ENCODE measurements at regions not wholly inside any gene's neighbourhood (a gene's known extent, or its start where the extent isn't known, plus 50 kb on each side); places are given as distances from the start of the nearest gene placed in this dataset.

- Histone ChIP-seq H3K9me2 (ENCODE audit: low read depth, low read length) (no peaks in the 10 kb centered on the region), H3F3A (ENCODE audit: insufficient read depth, low read length) (no peaks in the 10 kb centered on the region), H3K27me3 (ENCODE audit: insufficient read depth, low read length) (no peaks in the 10 kb centered on the region), H3K27ac (ENCODE audit: low read depth, low read length, poor library complexity, severe bottlenecking) (no peak overlapping the region), H3K36me3 (ENCODE audit: insufficient read depth, low read length) (no peaks in the 10 kb centered on the region), H3K4me3 (ENCODE audit: low read depth, low read length, poor library complexity, severe bottlenecking) (no peak overlapping the region), H3K9me3 (ENCODE audit: low read length) (no peaks in the 10 kb centered on the region), H2AFZ (ENCODE audit: low read length) (no peak overlapping the region), H3K4me2 (ENCODE audit: low read length) (no peak overlapping the region), H3K4me1 (ENCODE audit: insufficient read depth, low read length, severe bottlenecking) (no peaks in the 10 kb centered on the region), H3K9ac (ENCODE audit: low read length) (no peak overlapping the region), H3K79me2 (ENCODE audit: insufficient read depth, low read length) (no peaks in the 10 kb centered on the region), H4K20me1 (ENCODE audit: insufficient read depth, low read length) (no peaks in the 10 kb centered on the region)
- no peak for TF ChIP-seq EZH2 (IDR thresholded peaks at IDR 0.05; ENCODE audit: borderline replicate concordance, low read length)
- TF ChIP-seq, protein P1, sequence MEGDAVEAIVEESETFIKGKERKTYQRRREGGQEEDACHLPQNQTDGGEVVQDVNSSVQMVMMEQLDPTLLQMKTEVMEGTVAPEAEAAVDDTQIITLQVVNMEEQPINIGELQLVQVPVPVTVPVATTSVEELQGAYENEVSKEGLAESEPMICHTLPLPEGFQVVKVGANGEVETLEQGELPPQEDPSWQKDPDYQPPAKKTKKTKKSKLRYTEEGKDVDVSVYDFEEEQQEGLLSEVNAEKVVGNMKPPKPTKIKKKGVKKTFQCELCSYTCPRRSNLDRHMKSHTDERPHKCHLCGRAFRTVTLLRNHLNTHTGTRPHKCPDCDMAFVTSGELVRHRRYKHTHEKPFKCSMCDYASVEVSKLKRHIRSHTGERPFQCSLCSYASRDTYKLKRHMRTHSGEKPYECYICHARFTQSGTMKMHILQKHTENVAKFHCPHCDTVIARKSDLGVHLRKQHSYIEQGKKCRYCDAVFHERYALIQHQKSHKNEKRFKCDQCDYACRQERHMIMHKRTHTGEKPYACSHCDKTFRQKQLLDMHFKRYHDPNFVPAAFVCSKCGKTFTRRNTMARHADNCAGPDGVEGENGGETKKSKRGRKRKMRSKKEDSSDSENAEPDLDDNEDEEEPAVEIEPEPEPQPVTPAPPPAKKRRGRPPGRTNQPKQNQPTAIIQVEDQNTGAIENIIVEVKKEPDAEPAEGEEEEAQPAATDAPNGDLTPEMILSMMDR (IDR thresholded peaks at IDR 0.05; ENCODE audit: low read length): no peak
These were observed 237.3 kb downstream of the SOD2 start for GRCh38 chr6:159455700-159456274.

DNA sequence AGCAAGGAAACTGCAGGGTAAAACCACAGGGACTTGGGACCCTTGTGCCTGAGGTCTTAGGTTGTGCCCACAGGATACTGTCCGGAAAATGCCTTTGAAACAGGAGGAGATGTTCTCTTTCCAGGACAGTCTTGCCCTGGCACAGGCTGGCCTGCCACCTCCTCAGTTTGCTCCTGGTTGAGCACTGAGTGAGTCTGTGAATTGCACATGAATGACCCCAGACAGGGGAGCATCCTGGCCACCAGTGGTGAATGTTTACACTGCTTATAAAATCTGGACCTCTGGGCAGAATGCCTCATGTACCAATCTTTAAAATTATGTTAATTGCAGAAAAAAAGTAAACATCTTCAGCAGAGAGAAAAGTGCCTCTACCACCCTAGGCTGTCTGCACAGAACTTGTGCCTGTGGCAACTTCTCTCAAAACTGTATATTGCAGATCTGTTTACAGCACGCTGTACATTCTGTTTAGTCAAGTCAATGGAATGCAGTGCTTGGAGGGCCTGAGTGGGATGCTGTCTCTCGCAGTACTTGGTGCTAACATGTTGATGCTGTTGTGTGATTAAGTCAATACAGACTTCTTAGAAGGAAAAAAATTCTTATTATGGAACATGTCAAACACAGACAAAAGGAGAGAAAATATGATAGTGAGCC lies 242.1 kb downstream of the SOD2 start:
- Histone ChIP-seq H3K27me3 (ENCODE audit: insufficient read depth, low read length) (no peaks in the 10 kb centered on the region), H3F3A (ENCODE audit: insufficient read depth, low read length) (no peaks in the 10 kb centered on the region), H4K20me1 (ENCODE audit: insufficient read depth, low read length) (no peaks in the 10 kb centered on the region), H3K4me1 (ENCODE audit: insufficient read depth, low read length, severe bottlenecking) (no peaks in the 10 kb centered on the region), H3K9me2 (ENCODE audit: low read depth, low read length) (no peaks in the 10 kb centered on the region), H3K36me3 (ENCODE audit: insufficient read depth, low read length) (no peaks in the 10 kb centered on the region), H3K4me2 (ENCODE audit: low read length) (no peak overlapping the region), H3K9me3 (ENCODE audit: low read length) (no peaks in the 10 kb centered on the region), H3K4me3 (ENCODE audit: low read depth, low read length, poor library complexity, severe bottlenecking) (no peak overlapping the region), H3K9ac (ENCODE audit: low read length) (no peak overlapping the region), H2AFZ (ENCODE audit: low read length) (no peak overlapping the region), H3K27ac (ENCODE audit: low read depth, low read length, poor library complexity, severe bottlenecking) (no peak overlapping the region), H3K79me2 (ENCODE audit: insufficient read depth, low read length) (no peaks in the 10 kb centered on the region)
- no peak for TF ChIP-seq EZH2 (IDR thresholded peaks at IDR 0.05; ENCODE audit: borderline replicate concordance, low read length)
- TF ChIP-seq, protein P1 (IDR thresholded peaks at IDR 0.05; ENCODE audit: low read length): no peak

GRCh38 chr6:159446340-159446739 lies 246.7 kb downstream of the SOD2 start:
- Histone ChIP-seq H3K9me2 (ENCODE audit: low read depth, low read length) (no peaks in the 10 kb centered on the region), H3K4me3 (ENCODE audit: low read depth, low read length, poor library complexity, severe bottlenecking) (no peak overlapping the region), H3K4me1 (ENCODE audit: insufficient read depth, low read length, severe bottlenecking) (no peaks in the 10 kb centered on the region), H3K79me2 (ENCODE audit: insufficient read depth, low read length) (no peaks in the 10 kb centered on the region), H3K27ac (ENCODE audit: low read depth, low read length, poor library complexity, severe bottlenecking) (no peak overlapping the region), H3K27me3 (ENCODE audit: insufficient read depth, low read length) (no peaks in the 10 kb centered on the region; the same call in 1 of the 2 replicates), H3K9me3 (ENCODE audit: low read length) (no peaks in the 10 kb centered on the region), H3F3A (ENCODE audit: insufficient read depth, low read length) (no peaks in the 10 kb centered on the region), H4K20me1 (ENCODE audit: insufficient read depth, low read length) (no peaks in the 10 kb centered on the region), H3K36me3 (ENCODE audit: insufficient read depth, low read length) (no peaks in the 10 kb centered on the region), H3K4me2 (ENCODE audit: low read length) (no peak overlapping the region), H3K9ac (ENCODE audit: low read length) (no peak overlapping the region), H2AFZ (ENCODE audit: low read length) (no peak overlapping the region)
- TF ChIP-seq, protein P1 (IDR thresholded peaks at IDR 0.05; ENCODE audit: low read length): no peak
- no peak for TF ChIP-seq EZH2 (IDR thresholded peaks at IDR 0.05; ENCODE audit: borderline replicate concordance, low read length)
